Body of pancreas (tissue), 4 donors: ENCODE measurements at regions not wholly inside any gene's neighbourhood (a gene's known extent, or its start where the extent isn't known, plus 50 kb on each side); places are given as distances from the start of the nearest gene placed in this dataset.

Experiments
- CTCF ChIP-seq, 7 experiments: fragments of 450-650 bp in 4 of 7; fragments of 200-600 bp in 3 of 7; sonication (generic) in 3 of 7; IDR thresholded peaks; one replicate each; pipeline ENCODE4 v1.5.1; 2016 to 2019; ENCODE audit warnings: antibody characterized with exemption in 7 of 7
- POLR2A ChIP-seq, 3 donors: fragments of 450-650 bp; IDR thresholded peaks; one replicate each; pipeline ENCODE4 v1.6.1; 2016; ENCODE audit warnings: antibody characterized with exemption in 3 of 3, mild to moderate bottlenecking in 2 of 3

GRCh38 chr12:78388461-78388860 lies 476.1 kb upstream of the SYT1 start:
- TF ChIP-seq POLR2A (IDR thresholded peaks at IDR 0.05) (no peak), CTCF (IDR thresholded peaks at IDR 0.05) (no peak)
